IPS-NIHi11 (cell line): ENCODE measurements at regions not wholly inside any gene's neighbourhood (a gene's known extent, or its start where the extent isn't known, plus 50 kb on each side); places are given as distances from the start of the nearest gene placed in this dataset.

Experiments
- DNase-seq: peaks from one replicate; pipeline ENCODE4 v3.0.0; 2012; ENCODE audit warnings: mixed read lengths, low spot score

- no peak for DNase-seq
Observed at GRCh38 chr3:41041899-41042298, 157.4 kb upstream of the CTNNB1 start.

- DNase-seq = no peak
Observed at GRCh38 chr3:41044523-41044922, 154.8 kb upstream of the CTNNB1 start.

GRCh38 chr3:41045491-41045890 is 153.8 kb upstream of the CTNNB1 start:
- no peak for DNase-seq

- no peak for DNase-seq
Observed at GRCh38 chr3:41050144-41050543, 149.2 kb upstream of the CTNNB1 start.

- DNase-seq = no peak
Observed at GRCh38 chr3:41053220-41053619, 146.1 kb upstream of the CTNNB1 start.

GRCh38 chr3:41060106-41060505 is 139.2 kb upstream of the CTNNB1 start:
- no peak for DNase-seq

GRCh38 chr3:41064070-41064469 is 135.2 kb upstream of the CTNNB1 start:
- DNase-seq = no peak

- no peak for DNase-seq
Observed at GRCh38 chr3:41064526-41064925, 134.8 kb upstream of the CTNNB1 start.

GRCh38 chr3:41065340-41065739 is 134.0 kb upstream of the CTNNB1 start:
- no peak for DNase-seq

- no peak for DNase-seq
Observed at GRCh38 chr3:41073190-41073589, 126.1 kb upstream of the CTNNB1 start.

GRCh38 chr3:41075975-41076374 is 123.3 kb upstream of the CTNNB1 start:
- DNase-seq = peak; percentile 31

- DNase-seq = no peak
Observed at GRCh38 chr3:41076399-41076798, 122.9 kb upstream of the CTNNB1 start.

GRCh38 chr3:41080141-41080540 is 119.2 kb upstream of the CTNNB1 start:
- no peak for DNase-seq

GRCh38 chr3:41088882-41089281 is 110.4 kb upstream of the CTNNB1 start:
- no peak for DNase-seq

- no peak for DNase-seq
Observed at GRCh38 chr3:41089566-41089965, 109.7 kb upstream of the CTNNB1 start.

- DNase-seq = no peak
Observed at GRCh38 chr3:41092844-41093243, 106.5 kb upstream of the CTNNB1 start.

GRCh38 chr3:41093476-41093875 is 105.8 kb upstream of the CTNNB1 start:
- DNase-seq = no peak

GRCh38 chr3:41094351-41094750 is 105.0 kb upstream of the CTNNB1 start:
- no peak for DNase-seq

- no peak for DNase-seq
Observed at GRCh38 chr3:41095702-41096101, 103.6 kb upstream of the CTNNB1 start.

- no peak for DNase-seq
Observed at GRCh38 chr3:41097896-41098496, 101.3 kb upstream of the CTNNB1 start.

GRCh38 chr3:41101231-41101630 is 98.1 kb upstream of the CTNNB1 start:
- DNase-seq = no peak

GRCh38 chr3:41102053-41102556 is 97.2 kb upstream of the CTNNB1 start:
- no peak for DNase-seq

- no peak for DNase-seq
Observed at GRCh38 chr3:41102750-41103149, 96.6 kb upstream of the CTNNB1 start.

GRCh38 chr3:41103200-41103599 is 96.1 kb upstream of the CTNNB1 start:
- DNase-seq = no peak
